GM12878 (cell line): ENCODE measurements at regions not wholly inside any gene's neighbourhood (a gene's known extent, or its start where the extent isn't known, plus 50 kb on each side); places are given as distances from the start of the nearest gene placed in this dataset.

Experiments used
- ATAC-seq: fragments of 200-7000 bp; cut with Tn5 transposase; 3 replicates; pipeline ENCODE4 v1.9.1; 2020; ENCODE audit warnings: mild to moderate bottlenecking, moderate library complexity
- BruUV-seq: library from RNA; stranded (reverse); fragments of 400-500 nt; replicated peaks from 2 replicates; lab custom pipeline; 2021; lab: Mats Ljungman, UMichigan
- CTCF ChIA-PET: fragments of 300-600 bp; sonication (Branson Sonifier 250); formaldehyde crosslinking; extraction: SDS; loops from one replicate; lab custom pipeline; 2021; ENCODE audit warnings: inconsistent platforms; lab: Yijun Ruan, JAX
- POLR2A ChIA-PET: fragments of 350-600 bp; formaldehyde crosslinking; extraction: SDS; loops from one replicate; lab custom pipeline; 2021; ENCODE audit warnings: inconsistent platforms; lab: Charles Lee
- RAD21 ChIA-PET: fragments of 300-600 bp; sonication (Branson Sonifier 250); formaldehyde crosslinking; loops from one replicate; lab custom pipeline; 2023; ENCODE audit warnings: antibody characterized with exemption; ENCODE audit not compliant: unreplicated experiment; lab: Charles Lee
- SMC1A ChIA-PET: fragments of 300-600 bp; sonication (Branson Sonifier 250); formaldehyde crosslinking; loops from one replicate; lab custom pipeline; 2023; ENCODE audit not compliant: unreplicated experiment, uncharacterized antibody; lab: Charles Lee
- DNase-seq: peaks from one replicate; pipeline ENCODE4 v3.0.0-alpha.2; 2011; ENCODE audit warnings: low read depth, low spot score
- FAIRE-seq: peaks from 3 replicates; lab custom pipeline; 2011; peaks lifted over from hg19 to GRCh38; lab: Jason Lieb, UNC
- H2AFZ ChIP-seq: 2 replicates; pipeline ENCODE4 v1.6.0; 2011; ENCODE audit warnings: low read depth, low read length, control low read depth; ENCODE audit not compliant: control insufficient read depth
- H3K27ac ChIP-seq: 2 replicates; pipeline ENCODE4 v1.5.1; 2011; ENCODE audit warnings: control low read depth; ENCODE audit not compliant: control insufficient read depth, insufficient read depth
- H3K27me3 ChIP-seq, 2 experiments: replicated peaks in 1 of 2; 2 replicates each; pipeline versions ENCODE4 v1.6.0 to v1.6.1; 2011; ENCODE audit warnings: low read length in 1 of 2; ENCODE audit not compliant: control insufficient read depth in 2 of 2, insufficient read depth in 2 of 2
- H3K36me3 ChIP-seq, 2 experiments: 2 replicates each; pipeline ENCODE4 v1.5.1; 2011; ENCODE audit warnings: low read length in 1 of 2; ENCODE audit not compliant: control insufficient read depth in 2 of 2, insufficient read depth in 2 of 2
- H3K4me1 ChIP-seq: 2 replicates; pipeline ENCODE4 v1.6.1; 2011; ENCODE audit warnings: mild to moderate bottlenecking, low read length, moderate library complexity, mixed read lengths; ENCODE audit not compliant: control insufficient read depth, insufficient read depth
- H3K4me2 ChIP-seq: 2 replicates; pipeline ENCODE4 v1.6.0; 2011; ENCODE audit warnings: control low read depth; ENCODE audit not compliant: control insufficient read depth, insufficient read depth
- H3K4me3 ChIP-seq: fragments of 200-600 bp; sonication (generic); 2 replicates; pipeline ENCODE4 v1.5.1; 2016
- H3K79me2 ChIP-seq: 2 replicates; pipeline ENCODE4 v1.6.0; 2011; ENCODE audit warnings: low read length; ENCODE audit not compliant: control insufficient read depth, insufficient read depth
- H3K9ac ChIP-seq: 2 replicates; pipeline ENCODE4 v1.8.0; 2011; ENCODE audit warnings: low read length, control low read depth, mixed read lengths; ENCODE audit not compliant: control insufficient read depth, insufficient read depth
- H3K9me3 ChIP-seq: replicated peaks from 3 replicates; pipeline ENCODE4 v1.5.1; 2011; ENCODE audit warnings: mild to moderate bottlenecking, low read length; ENCODE audit not compliant: control insufficient read depth, insufficient read depth
- H4K20me1 ChIP-seq: 2 replicates; pipeline ENCODE4 v1.6.0; 2011; ENCODE audit not compliant: control insufficient read depth, insufficient read depth
- CHD1 ChIP-seq: IDR thresholded peaks from 2 replicates; pipeline ENCODE4 v1.6.1; 2012; ENCODE audit warnings: low read depth, low read length, improper control_type of control experiment
- GABPA ChIP-seq: IDR thresholded peaks from 2 replicates; pipeline ENCODE4 v1.6.1; 2014; ENCODE audit warnings: antibody characterized with exemption, low read depth, mild to moderate bottlenecking, inconsistent platforms
- HCFC1 ChIP-seq: fragments of 150-350 bp; IDR thresholded peaks from 2 replicates; pipeline ENCODE4 v1.6.1; 2014; ENCODE audit warnings: low read length
- IKZF2 ChIP-seq, 2 experiments: fragments of 450-650 bp; IDR thresholded peaks; 2 replicates each; pipeline ENCODE4 v1.6.1; 2017; ENCODE audit warnings: mild to moderate bottlenecking in 2 of 2, moderate library complexity in 2 of 2
- NBN ChIP-seq: fragments of 450-650 bp; IDR thresholded peaks from 2 replicates; pipeline ENCODE4 v1.6.1; 2016
- RELB ChIP-seq: fragments of 450-650 bp; IDR thresholded peaks from 2 replicates; pipeline ENCODE4 v1.6.1; 2017; ENCODE audit warnings: low read depth, mild to moderate bottlenecking, moderate library complexity
- SKIL ChIP-seq: fragments of 450-650 bp; IDR thresholded peaks from 2 replicates; pipeline ENCODE4 v1.6.1; 2017; ENCODE audit warnings: mild to moderate bottlenecking, low read depth, inconsistent platforms; ENCODE audit not compliant: poor library complexity, severe bottlenecking
- SREBF1 ChIP-seq: IDR thresholded peaks from 2 replicates; pipeline ENCODE4 v1.6.1; 2012; ENCODE audit warnings: mild to moderate bottlenecking, low read length
- STAT1 ChIP-seq: fragments of 450-650 bp; conservative IDR thresholded peaks from 2 replicates; pipeline ENCODE4 v1.6.1; 2014; ENCODE audit warnings: antibody characterized with exemption, mild to moderate bottlenecking
- SUPT20H ChIP-seq: IDR thresholded peaks from 2 replicates; pipeline ENCODE4 v1.6.1; 2011; ENCODE audit warnings: low read depth, mild to moderate bottlenecking, low read length, moderate library complexity, borderline replicate concordance; ENCODE audit not compliant: control insufficient read depth
- TCF12 ChIP-seq: IDR thresholded peaks from 2 replicates; pipeline ENCODE4 v1.6.1; 2011; ENCODE audit warnings: low read depth, mild to moderate bottlenecking, low read length
- WGBS: methylation state at CpG from one replicate; pipeline ENCODE4 v1.1.6; 2016; ENCODE audit warnings: low lambda C conversion rate; ENCODE audit not compliant: insufficient replicate concordance, insufficient coverage; ENCODE audit errors: missing lambda C conversion rate; 5-methylcytosine and 5-hydroxymethylcytosine counted together
- in situ Hi-C: fragments of 300-500 bp; cut with MboI; formaldehyde crosslinking; loops from 9 replicates; pipeline ENCODE4 v1.14.3; 2018; ENCODE audit warnings: mixed read lengths
- intact Hi-C: fragments of 100-400 bp; cut with micrococcal nuclease; formaldehyde crosslinking; loops from one replicate; pipeline ENCODE4 v1.14.2; 2022; ENCODE audit not compliant: unreplicated experiment

GRCh38 chr10:93181271-93182048 is 107.8 kb downstream of the CYP26A1 start (continued):
- TF ChIP-seq HCFC1: no peak
- TF ChIP-seq, all 136 proteins: peak for 0

- no peak for DNase-seq
- H4K20me1 ChIP-seq: no peaks in the 10 kb centered on the region
- TF ChIP-seq RELB: no peak
- no peak for TF ChIP-seq CHD1
- TF ChIP-seq TCF12: no peak
- no peak for TF ChIP-seq HCFC1
- TF ChIP-seq NBN: no peak
- no peak for TF ChIP-seq IKZF2 (IDR thresholded peaks at IDR 0.05)
- no peak for TF ChIP-seq SKIL
- TF ChIP-seq SREBF1: no peak
- TF ChIP-seq STAT1: no peak
- TF ChIP-seq GABPA: no peak
- TF ChIP-seq SUPT20H: no peak
- TF ChIP-seq, all 136 proteins: peak for 0
- Histone ChIP-seq H3K9me3 (no peaks in the 10 kb centered on the region), H3K9ac (no peak overlapping the region), H3K4me1 (no peaks in the 10 kb centered on the region), H3K4me2 (no peak overlapping the region), H3K36me3 (no peaks in the 10 kb centered on the region), H2AFZ (no peak overlapping the region), H3K27ac (no peak overlapping the region), H3K79me2 (no peaks in the 10 kb centered on the region), H3K4me3 (no peak overlapping the region), H3K27me3 (no peaks in the 10 kb centered on the region; a peak in 1 of 4 replicates)
- SMC1A ChIA-PET: interaction anchor here (1.0 to 1.4 kb wide), 2 partner anchors 11 to 42 kb away, joined by 3 read pairs; no protein-coding TSS in a partner anchor
- in situ Hi-C loops (no loop called here), intact Hi-C loops (no loop called here)
- FAIRE-seq: no peak
- ATAC-seq: no peak
- POLR2A ChIA-PET: no interaction called here
- CTCF ChIA-PET: no interaction called here
- RAD21 ChIA-PET: no interaction called here
- 62% methylated on average over 4 of the region's 4 CpGs for WGBS
- BruUV-seq: no TSS peak
Measured at GRCh38 chr10:93182049-93182327, 108.3 kb downstream of the CYP26A1 start.
